HG02970 (cell line): ENCODE measurements at regions not wholly inside any gene's neighbourhood (a gene's known extent, or its start where the extent isn't known, plus 50 kb on each side); places are given as distances from the start of the nearest gene placed in this dataset.
"Not testable (repeated sequence)": the region's sequence is repeated elsewhere in the genome, so short reads cannot be mapped to it uniquely, and the experiment has no call there.

Source experiments
- ATAC-seq: cut with Tn5 transposase; IDR thresholded peaks from one replicate; pipeline ENCODE4 v1.9.1; 2021; ENCODE audit warnings: mild to moderate bottlenecking, moderate library complexity, moderate number of reproducible peaks; ENCODE audit not compliant: unreplicated experiment, low FRiP score

DNA sequence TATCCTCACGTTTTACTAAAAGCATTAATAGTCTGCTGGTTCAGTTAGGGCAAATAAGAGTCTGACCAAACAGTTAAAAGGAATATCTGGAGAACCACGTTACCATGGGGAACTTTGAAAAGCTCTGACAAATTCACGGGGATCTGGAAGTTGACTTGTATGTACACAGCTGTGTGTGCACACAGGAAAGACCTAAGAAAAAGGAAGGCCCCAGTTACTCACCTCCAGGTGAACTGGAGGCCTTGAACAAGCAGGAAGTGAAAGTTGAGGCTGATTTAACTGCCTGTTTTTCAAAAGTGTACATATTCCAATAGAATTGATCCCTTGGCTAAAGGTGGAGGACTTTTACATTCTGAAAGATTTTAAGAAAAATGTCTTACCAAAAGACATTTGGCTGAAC, 1891.6 kb upstream of the PCDH20 start:
- no peak for ATAC-seq

DNA sequence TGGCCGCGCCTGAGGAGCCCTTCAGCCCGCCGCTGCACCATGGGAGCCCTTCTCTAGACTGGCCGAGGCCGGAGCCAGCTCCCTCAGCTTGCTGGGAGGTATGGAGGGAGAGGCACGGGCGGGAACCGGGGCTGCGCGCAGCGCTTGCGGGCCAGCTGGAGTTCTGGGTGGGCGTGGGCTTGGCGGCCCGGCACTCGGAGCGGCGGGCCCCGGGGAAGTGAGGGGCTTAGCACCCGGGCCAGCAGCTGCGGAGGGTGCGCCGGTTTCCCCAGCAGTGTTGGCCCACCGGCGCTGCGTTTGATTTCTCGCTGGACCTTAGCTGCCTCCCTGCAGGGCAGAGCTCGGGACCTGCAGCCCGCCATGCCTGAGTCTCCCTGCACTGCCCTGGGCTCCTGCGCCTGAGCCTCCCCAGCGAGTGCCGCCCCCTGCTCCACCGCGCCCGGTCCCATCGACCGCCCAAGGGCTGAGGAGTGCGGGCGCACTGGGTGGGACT, 1890.0 kb upstream of the PCDH20 start:
- ATAC-seq, result no peak

DNA sequence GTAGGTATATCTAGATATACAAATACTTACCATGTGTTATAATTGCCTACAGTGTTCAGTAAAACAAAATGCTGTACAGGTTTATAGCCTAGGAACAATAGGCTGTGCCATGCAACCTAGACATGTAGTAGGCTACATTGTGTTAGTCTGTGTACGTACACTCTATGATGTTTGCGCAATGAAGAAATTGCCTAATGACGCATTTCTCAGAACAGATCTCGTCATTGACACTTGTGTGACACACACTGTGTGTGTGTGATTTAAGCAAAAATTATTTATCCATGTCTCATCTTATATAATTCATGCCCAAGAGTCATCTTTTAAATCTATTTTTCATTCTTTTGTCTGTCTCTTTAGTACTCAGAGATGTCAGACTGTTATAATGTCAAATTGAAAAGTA, 1888.8 kb upstream of the PCDH20 start:
- ATAC-seq, result no peak

DNA sequence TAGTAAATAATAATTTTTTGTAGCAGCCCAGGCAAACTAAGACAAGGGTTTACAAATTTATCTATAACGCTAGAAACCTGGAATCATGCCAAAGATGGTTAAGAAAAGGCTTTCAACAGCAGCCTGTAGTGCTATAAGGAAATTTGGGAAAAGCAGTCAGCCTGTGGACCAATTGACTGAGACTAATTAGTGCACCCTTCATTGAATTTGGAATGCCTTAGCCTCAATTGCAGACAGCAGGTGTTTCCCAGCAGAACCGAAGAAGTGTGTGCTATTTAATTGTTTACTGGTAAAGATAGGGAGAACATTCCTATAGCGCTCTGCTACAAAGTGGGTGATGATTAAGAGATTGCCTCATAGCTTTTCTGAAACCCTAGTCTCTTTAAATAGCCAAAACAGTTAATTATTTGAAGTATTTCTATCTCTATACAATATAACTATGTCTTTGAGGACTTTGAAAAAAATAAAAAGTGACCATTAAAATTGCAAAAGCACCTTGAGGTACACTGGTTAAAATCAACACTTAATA, 1884.3 kb upstream of the PCDH20 start:
- ATAC-seq, result no peak

DNA sequence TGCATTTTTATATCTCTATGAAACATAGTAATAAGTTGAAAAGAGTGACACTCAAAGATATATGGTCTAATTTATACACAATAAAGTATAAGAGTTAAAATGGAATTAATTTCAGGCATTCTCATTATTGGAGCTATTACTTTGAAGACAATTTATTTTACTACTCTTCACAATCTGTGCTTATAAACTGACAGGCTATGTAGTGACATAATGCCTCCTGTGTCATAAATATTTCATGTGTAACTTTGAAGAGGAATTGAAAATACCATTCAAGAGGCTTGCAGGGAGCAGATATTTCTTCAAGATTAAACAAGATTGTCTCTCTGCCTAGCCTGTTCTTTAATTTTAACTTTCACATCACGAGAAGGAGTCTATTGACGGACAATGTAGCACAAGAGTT, 1881.5 kb upstream of the PCDH20 start:
- no peak for ATAC-seq

DNA sequence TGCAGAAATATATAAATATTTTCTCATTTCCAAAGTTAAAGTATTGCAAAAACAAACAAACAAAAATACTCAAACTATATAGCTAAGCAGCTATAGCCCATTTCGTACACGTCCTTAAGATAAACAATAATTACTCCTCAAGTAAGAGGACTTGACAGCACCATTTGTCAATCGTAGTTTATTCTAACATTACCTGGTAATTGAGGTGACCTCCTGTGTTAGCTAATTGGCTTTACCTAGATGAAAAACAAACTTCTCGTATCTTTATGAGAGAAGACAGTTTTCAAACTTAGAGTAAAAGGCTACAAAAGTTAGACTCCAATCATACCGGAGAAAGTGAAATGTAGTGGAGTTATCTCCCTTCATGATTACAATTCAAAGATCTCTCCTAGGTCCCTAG, 1876.1 kb upstream of the PCDH20 start:
- ATAC-seq, result no peak

DNA sequence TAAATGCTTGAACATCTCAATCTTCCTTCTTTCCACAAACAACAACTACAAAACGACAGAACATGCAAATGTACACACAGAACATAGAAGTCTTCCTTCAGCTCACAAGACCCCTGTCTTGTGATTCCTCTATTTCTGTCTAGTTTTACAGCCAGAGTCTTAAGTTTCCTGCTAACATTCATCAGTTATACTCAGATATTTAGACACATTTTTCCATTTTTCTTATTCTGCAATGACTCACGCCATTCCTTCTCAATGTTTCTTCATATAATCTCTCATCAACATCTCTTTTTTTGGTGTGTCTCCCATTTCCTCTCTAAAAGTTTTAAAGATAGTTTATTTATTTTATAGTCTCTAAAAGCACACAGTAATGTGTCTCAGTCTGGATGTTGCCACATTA, 1872.9 kb upstream of the PCDH20 start:
- ATAC-seq, result no peak

DNA sequence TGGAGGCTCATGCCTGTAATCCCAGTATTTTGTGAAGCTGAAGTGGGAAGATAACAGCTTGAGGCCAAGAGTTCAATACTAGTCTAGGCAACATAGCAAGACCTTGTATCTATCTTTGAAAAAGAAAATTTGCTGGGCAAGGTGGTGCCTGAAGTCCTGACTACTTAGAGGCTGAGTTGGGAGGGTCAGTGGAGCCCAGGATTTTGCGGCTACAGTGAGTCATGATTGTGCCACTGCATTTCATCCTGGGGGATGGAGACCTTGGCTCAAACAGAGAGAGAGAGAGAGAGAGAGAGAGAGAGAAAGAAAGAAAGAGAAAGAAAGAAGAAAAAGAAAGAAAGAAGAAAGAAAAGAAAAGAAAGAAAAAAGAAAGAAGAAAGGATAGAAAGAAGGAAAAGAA, 1872.3 kb upstream of the PCDH20 start:
- no peak for ATAC-seq

DNA sequence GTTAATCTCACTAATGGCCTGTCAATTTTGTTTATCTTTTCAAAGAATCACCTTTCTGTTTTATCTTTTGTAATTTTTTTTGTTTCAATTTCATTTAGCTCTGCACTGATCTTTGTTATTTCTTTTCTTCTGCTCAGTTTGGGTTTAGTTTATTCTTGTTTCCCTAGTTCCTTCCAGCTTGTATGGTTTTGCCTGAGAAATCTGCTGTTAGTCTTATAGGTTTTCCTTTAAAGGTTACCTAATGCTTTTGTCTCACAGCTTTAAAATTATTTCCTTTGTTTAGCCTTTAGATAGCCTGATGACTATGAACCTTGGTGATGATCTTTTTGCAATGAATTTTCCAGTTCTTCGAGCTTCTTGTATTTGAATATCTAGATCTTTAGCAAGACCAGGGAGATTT, 1869.8 kb upstream of the PCDH20 start:
- no peak for ATAC-seq

DNA sequence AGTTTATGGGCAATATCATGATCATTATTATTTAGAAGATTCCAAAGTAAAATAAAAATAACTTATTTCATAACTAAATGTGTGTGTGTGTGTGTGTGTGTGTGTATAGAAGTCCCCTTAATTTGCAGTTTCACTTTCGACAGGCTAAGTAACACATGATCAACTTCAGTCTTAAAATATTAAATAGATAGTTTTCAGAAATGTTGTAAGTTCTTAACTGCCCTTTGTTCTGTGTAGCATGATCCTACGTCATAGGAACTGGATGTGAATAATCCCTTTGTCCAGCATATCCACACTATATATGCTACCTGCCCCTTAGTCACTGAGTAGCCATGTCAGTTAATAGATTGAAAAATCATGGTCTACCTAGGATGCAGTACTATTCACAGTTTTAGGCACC, 1863.5 kb upstream of the PCDH20 start:
- no peak for ATAC-seq

DNA sequence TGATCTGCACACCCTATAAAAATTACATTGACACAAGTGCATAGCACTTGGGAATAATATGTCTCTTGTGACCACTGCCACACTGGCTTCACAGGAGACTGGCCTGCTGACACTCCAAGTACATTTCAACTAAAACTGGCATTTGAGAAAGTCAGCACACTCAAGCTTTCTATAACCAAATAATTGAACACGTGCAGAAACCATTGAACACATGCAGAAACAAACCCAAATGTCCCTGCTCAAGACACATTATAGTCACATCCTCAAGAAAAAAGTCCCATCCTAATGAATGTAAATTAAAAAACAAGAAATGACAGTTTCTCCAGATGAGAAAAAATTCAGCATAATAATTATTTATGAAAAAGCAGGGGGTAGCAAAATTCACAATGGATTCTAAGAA, 1859.1 kb upstream of the PCDH20 start:
- ATAC-seq, result no peak

DNA sequence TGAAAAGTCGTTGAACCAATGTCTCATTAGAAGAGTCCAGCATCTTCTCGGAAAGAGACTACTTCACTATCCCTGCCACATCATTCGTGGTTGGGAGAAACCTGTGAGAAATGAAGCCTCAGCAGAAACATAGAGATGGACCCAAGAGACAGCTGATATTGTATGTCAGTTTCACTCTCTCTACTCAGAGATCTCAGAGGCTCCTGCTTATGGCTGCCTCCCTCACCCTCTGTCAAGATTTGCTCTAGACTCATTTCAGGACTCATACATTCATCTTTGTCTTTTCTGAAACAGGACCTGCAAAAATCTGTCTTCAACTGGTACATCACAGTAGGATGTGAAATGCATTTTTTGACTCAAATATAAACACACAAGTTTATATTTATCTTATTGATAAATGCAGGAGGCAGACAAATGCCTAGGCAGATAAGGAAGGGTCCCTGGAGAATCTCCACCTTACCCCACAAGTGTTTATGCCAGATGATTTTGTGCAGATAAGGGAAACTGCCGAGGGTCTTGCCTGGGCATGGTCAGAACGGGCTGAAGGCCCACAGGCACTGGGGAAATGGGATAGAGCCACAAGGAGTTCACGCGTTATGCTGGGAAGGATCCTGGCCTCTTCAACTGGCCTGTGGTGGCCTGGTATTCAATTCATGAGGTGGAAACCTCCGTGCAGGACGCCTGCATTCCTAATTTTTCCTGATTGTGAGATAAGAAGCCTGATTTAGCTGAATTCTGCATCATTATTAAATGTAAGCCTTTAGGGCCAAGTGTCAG, 1834.0 kb upstream of the PCDH20 start:
- no peak for ATAC-seq

DNA sequence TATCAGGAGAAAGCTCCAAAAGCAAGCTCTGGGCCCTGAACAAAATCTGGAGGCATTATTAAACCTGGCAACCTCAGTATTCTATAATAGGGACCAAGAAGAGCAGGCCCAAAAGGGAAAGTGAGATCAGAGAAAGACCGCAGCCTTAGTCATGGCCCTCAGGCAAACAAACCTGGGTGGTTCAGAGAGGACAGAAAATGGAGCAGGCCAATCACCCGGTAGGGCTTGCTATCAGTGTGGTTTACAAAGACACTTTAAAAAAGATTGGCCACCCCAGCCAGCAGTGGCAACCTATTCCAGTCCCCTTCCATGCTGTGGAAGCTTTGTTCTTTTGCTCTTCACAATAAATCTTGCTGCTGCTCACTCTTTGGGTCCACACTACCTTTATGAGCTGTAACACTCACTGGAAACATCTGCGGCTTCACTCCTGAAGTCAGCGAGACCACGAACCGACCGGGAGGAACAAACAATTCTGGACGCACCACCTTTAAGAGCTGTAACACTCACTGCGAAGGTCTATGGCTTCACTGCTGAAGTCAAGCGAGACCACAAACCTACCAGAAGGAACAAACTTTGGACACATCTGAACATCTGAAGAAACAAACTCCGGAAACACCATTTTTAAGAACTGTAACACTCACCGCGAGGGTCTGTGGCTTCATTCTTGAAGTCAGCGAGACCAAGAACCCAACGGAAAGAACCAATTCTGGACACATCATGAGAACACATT, 1821.2 kb upstream of the PCDH20 start:
- ATAC-seq, result not testable (repeated sequence)

DNA sequence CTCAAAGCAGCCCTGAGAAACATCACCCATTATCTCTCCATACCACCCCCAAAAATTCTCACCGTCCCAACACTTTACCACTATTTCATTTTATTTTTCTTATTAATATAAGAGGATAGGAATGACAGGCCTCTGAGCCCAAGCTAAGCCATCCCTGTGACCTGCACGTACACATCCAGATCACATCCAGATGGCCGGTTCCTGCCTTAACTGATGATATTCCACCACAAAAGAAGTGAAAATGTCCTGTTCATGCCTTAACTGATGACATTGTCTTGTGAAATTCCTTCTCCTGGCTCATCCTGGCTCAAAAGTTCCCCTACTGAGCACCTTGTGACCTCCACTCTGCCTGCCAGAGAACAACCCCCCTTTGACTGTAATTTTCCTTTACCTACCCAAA, 1802.9 kb upstream of the PCDH20 start:
- not testable (repeated sequence) for ATAC-seq

DNA sequence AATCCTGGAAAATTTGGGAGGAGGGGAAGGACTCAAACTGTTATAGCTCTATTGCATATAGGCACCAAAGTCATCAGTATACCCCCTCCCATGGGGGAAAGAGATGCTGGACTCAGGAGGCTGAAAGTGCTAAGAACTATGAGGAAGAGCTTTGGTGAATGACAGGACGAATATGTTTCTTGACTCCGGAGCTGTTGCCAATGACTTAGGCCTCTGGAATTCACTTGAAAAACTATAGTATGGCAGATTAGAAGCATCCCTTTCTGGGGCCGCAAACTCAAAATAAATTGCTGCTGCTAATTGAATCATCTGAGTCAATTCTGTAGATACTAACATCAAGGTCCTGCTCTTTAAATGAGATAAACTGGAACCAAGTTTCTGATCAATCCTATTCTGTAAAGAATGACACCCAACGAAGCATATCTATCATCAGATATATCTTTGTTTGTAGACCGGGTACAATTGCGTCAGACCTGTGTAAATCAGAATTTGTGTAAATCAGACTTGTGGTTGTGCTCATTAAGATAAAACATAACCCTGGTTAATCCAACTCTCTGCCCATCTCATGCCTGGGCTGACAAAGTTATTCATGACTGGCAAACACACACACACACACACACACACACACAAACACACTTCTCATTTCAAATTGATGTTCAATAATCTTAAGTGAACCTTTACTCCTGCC, 1793.8 kb upstream of the PCDH20 start:
- ATAC-seq, result no peak

DNA sequence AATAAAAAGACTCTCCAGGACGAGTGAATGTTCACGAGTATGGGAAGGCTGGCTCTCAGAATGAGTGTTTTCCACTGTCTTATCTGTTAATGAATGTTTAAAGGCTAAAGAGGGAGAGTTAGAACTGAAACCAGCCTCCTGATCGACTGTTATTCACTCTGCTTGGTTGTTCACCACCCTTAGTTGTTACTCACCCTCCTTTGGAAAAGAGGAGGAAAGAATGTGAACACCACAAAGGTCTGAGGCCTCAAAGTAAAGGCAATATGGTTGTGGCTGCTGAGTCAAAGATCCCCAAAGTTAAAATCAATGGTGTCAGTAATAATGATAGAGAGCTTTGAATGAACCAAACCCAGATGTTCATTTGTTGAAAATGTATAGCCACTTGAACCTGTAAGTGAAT, 1793.2 kb upstream of the PCDH20 start:
- ATAC-seq, result no peak

DNA sequence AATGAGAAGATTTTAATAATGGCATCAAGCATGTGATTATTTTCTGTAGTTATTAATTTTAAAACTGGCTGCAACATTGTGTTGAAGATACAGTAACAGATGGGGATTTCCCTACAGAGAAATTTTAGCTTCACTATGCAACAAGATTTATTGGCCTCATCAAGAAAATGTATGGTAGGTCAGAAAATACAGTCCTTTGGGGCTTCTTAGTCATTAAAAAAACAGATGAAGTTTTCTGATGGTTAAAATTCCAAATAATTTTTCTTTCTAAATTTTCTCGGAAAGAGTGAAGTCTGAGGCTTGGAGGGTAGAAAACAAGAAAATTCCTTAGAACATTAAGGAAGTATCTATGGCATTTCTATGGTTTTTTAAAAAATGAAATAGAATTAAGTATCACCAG, 1790.8 kb upstream of the PCDH20 start:
- no peak for ATAC-seq

DNA sequence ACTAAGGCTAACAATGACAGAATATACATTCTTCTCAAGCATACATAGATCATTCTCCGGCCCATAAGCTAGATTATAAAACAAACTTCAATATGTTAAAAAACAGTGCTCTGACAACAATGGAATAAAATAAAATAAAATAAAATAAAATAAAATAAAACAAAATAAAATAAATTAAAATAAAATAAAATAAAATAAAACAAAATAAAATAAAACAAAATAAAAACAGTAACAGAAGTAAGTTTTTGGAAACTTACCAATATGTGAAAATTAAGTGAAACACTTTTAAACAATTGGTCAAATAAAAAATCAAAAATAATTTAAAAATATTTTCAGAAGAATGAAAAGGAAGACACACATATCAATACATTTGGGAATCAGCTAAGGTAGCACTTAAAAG, 1785.8 kb upstream of the PCDH20 start:
- ATAC-seq, result no peak

DNA sequence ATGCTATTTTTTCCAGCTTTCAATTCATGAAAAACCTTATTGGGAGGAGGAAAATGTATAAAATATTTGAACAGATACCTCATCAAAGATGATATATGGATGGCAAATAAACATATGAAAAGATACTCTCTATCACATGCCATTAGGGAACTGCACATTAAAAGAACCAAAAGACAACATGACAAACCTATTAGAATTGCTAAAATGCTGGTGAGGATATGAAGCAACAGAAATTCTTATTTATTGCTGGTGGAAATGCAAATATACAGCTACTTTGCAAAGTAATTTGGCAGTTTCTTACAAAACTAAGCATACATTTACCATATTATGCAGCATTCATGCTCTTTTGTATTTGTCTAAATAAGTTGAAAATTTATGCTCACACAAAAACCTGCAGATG, 1783.9 kb upstream of the PCDH20 start:
- ATAC-seq, result no peak

DNA sequence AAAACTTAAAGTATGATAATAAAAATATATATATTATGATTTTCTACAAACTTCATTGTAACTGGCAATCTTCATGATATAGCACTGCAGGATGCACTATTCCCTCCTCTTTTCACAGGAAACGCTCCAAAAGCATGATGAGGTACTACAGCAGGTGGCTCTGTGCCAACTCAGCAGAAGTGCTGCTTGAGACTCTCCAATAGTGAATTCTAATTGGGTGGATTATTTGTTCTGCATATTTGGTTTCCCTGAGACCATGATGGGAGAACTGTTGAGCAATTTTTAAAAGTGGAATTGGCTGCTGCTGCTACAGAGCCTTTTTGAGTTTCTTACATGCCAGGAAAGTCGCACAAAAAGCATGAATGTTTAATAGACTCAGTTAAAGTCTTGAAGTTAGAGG, 1782.4 kb upstream of the PCDH20 start:
- ATAC-seq, result no peak

DNA sequence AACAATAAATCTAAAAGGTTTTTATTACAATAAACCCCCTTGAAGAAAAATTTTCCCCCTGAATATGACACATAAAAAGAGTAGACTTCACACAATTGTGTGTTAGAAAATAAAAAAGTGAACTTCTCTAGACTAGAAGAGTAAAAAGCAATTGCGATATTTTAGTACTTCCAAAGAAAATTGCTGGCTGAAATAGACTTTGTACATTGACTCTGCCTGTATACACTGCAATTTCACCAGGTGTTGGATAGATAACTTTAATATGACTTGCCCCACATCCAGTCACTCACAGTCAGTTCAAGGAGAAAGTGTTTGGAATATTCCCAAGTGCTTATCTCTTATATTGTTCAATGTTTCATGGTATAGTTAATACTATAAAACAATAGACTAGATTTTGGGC, 1780.1 kb upstream of the PCDH20 start:
- ATAC-seq, result no peak
